CD4-positive, alpha-beta memory T cell (primary cell): ENCODE measurements at regions not wholly inside any gene's neighbourhood (a gene's known extent, or its start where the extent isn't known, plus 50 kb on each side); places are given as distances from the start of the nearest gene placed in this dataset.
"Not testable (repeated sequence)": the region's sequence is repeated elsewhere in the genome, so short reads cannot be mapped to it uniquely, and the experiment has no call there.

Experiments
- CTCF ChIA-PET: fragments of 350-600 bp; sonication (Branson Sonifier 250); formaldehyde crosslinking; loops from one replicate; lab custom pipeline; 2021; ENCODE audit warnings: inconsistent platforms; ENCODE audit not compliant: partially characterized antibody; lab: Charles Lee
- POLR2A ChIA-PET: fragments of 350-600 bp; sonication (Branson Sonifier 250); formaldehyde crosslinking; loops from one replicate; lab custom pipeline; 2021; ENCODE audit not compliant: partially characterized antibody; lab: Charles Lee
- DNase-seq, 5 donors: peaks; one replicate each; pipeline versions ENCODE4 v3.0.0 to v3.0.0-alpha.2; 2020 to 2022; ENCODE audit warnings: mixed read lengths in 1 of 5
- H3K27ac ChIP-seq: one replicate; pipeline ENCODE4 v1.7.0; 2013; ENCODE audit warnings: low read depth, low read length
- H3K27me3 ChIP-seq: 2 replicates; pipeline ENCODE4 v1.7.0; 2013; ENCODE audit warnings: mild to moderate bottlenecking, low read length, moderate library complexity; ENCODE audit not compliant: insufficient read depth
- H3K36me3 ChIP-seq: 2 replicates; pipeline ENCODE4 v1.7.0; 2013; ENCODE audit warnings: mild to moderate bottlenecking, low read length, moderate library complexity; ENCODE audit not compliant: insufficient read depth
- H3K4me1 ChIP-seq: 2 replicates; pipeline ENCODE4 v1.7.0; 2013; ENCODE audit warnings: mild to moderate bottlenecking, low read length, moderate library complexity; ENCODE audit not compliant: insufficient read depth
- H3K4me3 ChIP-seq, 2 donors: one replicate each; pipeline ENCODE4 v1.7.0; 2013; ENCODE audit warnings: low read length in 2 of 2, mild to moderate bottlenecking in 1 of 2
- H3K9me3 ChIP-seq, 2 donors: one replicate each; pipeline ENCODE4 v1.7.0; 2013; ENCODE audit warnings: low read length in 2 of 2, control low read depth in 1 of 2; ENCODE audit not compliant: control insufficient read depth in 1 of 2
- H3K27ac Mint-ChIP-seq, 7 donors: one replicate each; pipeline ENCODE4 v1.8.0; 2020 to 2021; ENCODE audit warnings: mixed read lengths in 7 of 7, mild to moderate bottlenecking in 6 of 7, inconsistent platforms in 3 of 7, moderate library complexity in 3 of 7
- H3K27me3 Mint-ChIP-seq, 2 donors: one replicate each; pipeline ENCODE4 v1.8.0; 2020 to 2021; ENCODE audit warnings: mixed read lengths in 2 of 2
- H3K36me3 Mint-ChIP-seq, 2 donors: one replicate each; pipeline ENCODE4 v1.8.0; 2020 to 2021; ENCODE audit warnings: mixed read lengths in 2 of 2, inconsistent platforms in 1 of 2, mild to moderate bottlenecking in 1 of 2
- H3K4me1 Mint-ChIP-seq, 4 donors: one replicate each; pipeline ENCODE4 v1.8.0; 2020 to 2021; ENCODE audit warnings: mixed read lengths in 4 of 4, mild to moderate bottlenecking in 1 of 4
- H3K4me3 Mint-ChIP-seq, 8 donors: one replicate each; pipeline ENCODE4 v1.8.0; 2020 to 2021; ENCODE audit warnings: mixed read lengths in 8 of 8, mild to moderate bottlenecking in 7 of 8, moderate library complexity in 6 of 8, inconsistent platforms in 3 of 8
- H3K9me3 Mint-ChIP-seq, 8 donors: one replicate each; pipeline ENCODE4 v1.8.0; 2020 to 2021; ENCODE audit warnings: mixed read lengths in 8 of 8, mild to moderate bottlenecking in 5 of 8, inconsistent platforms in 3 of 8, moderate library complexity in 1 of 8
- intact Hi-C: fragments of 100-400 bp; cut with micrococcal nuclease; formaldehyde crosslinking; loops from one replicate; pipeline ENCODE4 v1.15.1; 2023

- Histone ChIP-seq H3K27ac (no peak overlapping the region), H3K36me3 (no peaks in the 10 kb centered on the region), H3K9me3 (no peaks in the 10 kb centered on the region), H3K4me3 (no peak overlapping the region), H3K27me3 (no peaks in the 10 kb centered on the region), H3K4me1 (no peaks in the 10 kb centered on the region)
- Mint-ChIP-seq H3K9me3 (peaks cover 0 to 3% (median 0%) of the 10 kb centered on the region in 8 donors), H3K27me3 (peaks cover 2% of the 10 kb centered on the region in 2 donors), H3K4me3 (no peak overlapping the region), H3K4me1 (no peaks in the 10 kb centered on the region), H3K27ac (no peak overlapping the region), H3K36me3 (no peaks in the 10 kb centered on the region)
- no peak for DNase-seq
- POLR2A ChIA-PET, result no interaction called here
- intact Hi-C loops, result no loop called here
- CTCF ChIA-PET, result interaction anchor here (2.7 kb wide), 1 partner anchor 10 kb away, joined by 14 read pairs; no protein-coding TSS in a partner anchor
Measured at GRCh38 chr2:215260097-215260677, 51.7 kb upstream of the ATIC start.

DNA sequence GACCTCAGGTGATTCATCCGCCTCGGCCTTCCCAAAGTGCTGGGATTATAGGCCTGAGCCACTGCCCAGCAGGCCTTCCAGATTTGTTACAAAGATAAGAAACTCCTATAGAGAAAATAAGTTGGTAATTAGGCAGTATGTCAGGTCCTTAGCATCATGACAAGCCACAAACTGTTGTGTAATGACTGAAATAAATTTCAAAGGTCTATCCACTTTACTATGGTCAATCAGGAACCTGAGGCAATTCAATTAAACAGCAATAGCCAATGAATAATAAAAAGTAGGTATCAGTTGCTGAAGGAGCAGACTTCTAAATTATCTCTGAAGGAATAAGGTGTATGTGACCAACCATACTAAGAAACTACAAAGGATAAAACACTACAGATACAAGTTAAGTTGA, 62.4 kb upstream of the ATIC start:
- Histone ChIP-seq H3K4me3 (no peak overlapping the region), H3K27me3 (no peaks in the 10 kb centered on the region), H3K36me3 (no peaks in the 10 kb centered on the region), H3K27ac (no peak overlapping the region), H3K9me3 (no peaks in the 10 kb centered on the region), H3K4me1 (no peaks in the 10 kb centered on the region)
- H3K27me3 Mint-ChIP-seq, result peaks cover 4 to 9% of the 10 kb centered on the region in 2 donors
- intact Hi-C loops, result no loop called here
- H3K36me3 Mint-ChIP-seq, result no peaks in the 10 kb centered on the region
- H3K4me1 Mint-ChIP-seq, result no peaks in the 10 kb centered on the region
- ChIA-PET POLR2A (no interaction called here), CTCF (no interaction called here)
- H3K27ac Mint-ChIP-seq, result no peak overlapping the region
- no peaks in the 10 kb centered on the region for H3K9me3 Mint-ChIP-seq
- DNase-seq, result no peak
- no peak overlapping the region for H3K4me3 Mint-ChIP-seq

- POLR2A ChIA-PET, H3K4me1 ChIP-seq, H3K27ac Mint-ChIP-seq, H3K9me3 Mint-ChIP-seq, H3K27me3 ChIP-seq, DNase-seq, intact Hi-C loops, H3K36me3 Mint-ChIP-seq, H3K4me1 Mint-ChIP-seq, H3K27me3 Mint-ChIP-seq, H3K4me3 ChIP-seq, CTCF ChIA-PET, H3K4me3 Mint-ChIP-seq, H3K27ac ChIP-seq, H3K36me3 ChIP-seq, H3K9me3 ChIP-seq: not testable (repeated sequence)
Measured at GRCh38 chr2:215245919-215246318, 65.9 kb upstream of the ATIC start.

DNA sequence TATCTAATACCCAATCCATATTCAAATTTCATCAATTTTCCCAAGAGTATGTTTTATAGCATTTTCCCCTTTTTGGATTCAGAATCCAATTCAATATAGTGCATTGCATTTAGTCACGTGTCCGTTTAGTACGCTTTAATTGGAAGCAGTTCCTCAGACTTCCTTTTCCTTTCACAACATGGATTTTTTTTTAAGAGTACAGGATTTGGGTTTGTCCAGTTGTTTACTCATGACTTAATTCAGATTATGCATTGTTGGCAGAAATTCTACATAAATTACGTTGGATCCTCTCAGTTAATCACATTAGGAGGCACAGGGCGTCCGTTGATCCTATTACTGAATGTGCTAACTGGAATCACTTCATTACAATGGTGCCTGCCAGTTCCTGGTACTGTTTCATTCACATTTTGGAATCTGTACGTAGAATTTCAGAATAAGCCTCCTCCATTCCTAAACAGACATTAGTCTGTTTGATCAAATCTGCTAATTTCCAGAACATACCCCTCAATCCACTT, 70.0 kb upstream of the ATIC start:
- Mint-ChIP-seq H3K4me3 (no peak overlapping the region), H3K27ac (no peak overlapping the region), H3K9me3 (no peaks in the 10 kb centered on the region), H3K27me3 (peaks cover 3 to 4% of the 10 kb centered on the region in 2 donors), H3K36me3 (no peaks in the 10 kb centered on the region), H3K4me1 (no peaks in the 10 kb centered on the region)
- H3K4me3 ChIP-seq, result no peak overlapping the region
- no peaks in the 10 kb centered on the region for H3K4me1 ChIP-seq
- H3K9me3 ChIP-seq, result no peaks in the 10 kb centered on the region
- no peaks in the 10 kb centered on the region for H3K36me3 ChIP-seq
- CTCF ChIA-PET, result interaction anchor here (0.7 kb wide), 1 partner anchor 28 kb away, joined by 3 read pairs; no protein-coding TSS in a partner anchor
- no peaks in the 10 kb centered on the region for H3K27me3 ChIP-seq
- POLR2A ChIA-PET, result no interaction called here
- DNase-seq, result no peak
- no peak overlapping the region for H3K27ac ChIP-seq
- intact Hi-C loops, result no loop called here

DNA sequence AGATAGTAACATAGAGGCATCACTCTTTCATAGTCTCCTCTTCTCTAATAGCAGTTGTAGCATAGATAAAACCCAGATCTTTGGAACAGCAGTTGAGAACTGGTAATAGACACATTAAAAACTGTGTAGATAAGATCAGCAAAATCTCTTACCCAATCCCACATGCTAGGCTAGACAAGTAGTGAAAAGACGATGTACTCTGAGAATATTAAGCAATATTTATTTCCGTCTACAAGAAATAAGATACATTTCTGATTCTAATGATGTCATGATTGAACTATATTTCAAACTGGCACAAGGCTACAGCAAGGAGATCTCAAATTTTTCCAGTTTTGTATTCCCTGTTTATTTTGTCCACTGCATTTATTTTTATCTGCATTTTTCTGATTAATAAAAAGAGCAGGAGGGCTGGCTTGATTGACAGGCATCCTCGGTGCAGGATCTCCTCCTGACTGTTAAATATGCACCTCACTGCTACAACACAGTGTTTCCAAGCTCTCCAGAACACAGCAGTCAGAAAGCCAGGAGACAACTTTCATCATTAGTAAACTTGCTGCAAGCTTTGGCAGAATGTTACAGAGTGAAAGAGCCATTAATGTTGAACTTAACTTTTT, 73.3 kb upstream of the ATIC start:
- POLR2A ChIA-PET, result no interaction called here
- H3K27ac Mint-ChIP-seq, result no peak overlapping the region
- intact Hi-C loops, result no loop called here

GRCh38 chr2:215236131-215236530, 75.7 kb upstream of the ATIC start:
- no peaks in the 10 kb centered on the region for H3K27me3 ChIP-seq
- intact Hi-C loops, result no loop called here
- DNase-seq, result no peak
- H3K4me1 ChIP-seq, result no peaks in the 10 kb centered on the region
- no peak overlapping the region for H3K4me3 Mint-ChIP-seq
- ChIA-PET POLR2A (no interaction called here), CTCF (no interaction called here)
- no peaks in the 10 kb centered on the region for H3K4me1 Mint-ChIP-seq
- H3K9me3 ChIP-seq, result no peaks in the 10 kb centered on the region
- no peak overlapping the region for H3K4me3 ChIP-seq
- H3K36me3 ChIP-seq, result no peaks in the 10 kb centered on the region
- no peaks in the 10 kb centered on the region for H3K36me3 Mint-ChIP-seq
- H3K27ac Mint-ChIP-seq, result no peak overlapping the region
- H3K9me3 Mint-ChIP-seq, result no peaks in the 10 kb centered on the region
- H3K27ac ChIP-seq, result no peak overlapping the region
- peaks cover 1 to 5% of the 10 kb centered on the region in 2 donors for H3K27me3 Mint-ChIP-seq

More for the DNA sequence above, 73.3 kb upstream of the ATIC start:
- peaks cover 3 to 5% of the 10 kb centered on the region in 2 donors for H3K27me3 Mint-ChIP-seq
- no peaks in the 10 kb centered on the region for H3K36me3 Mint-ChIP-seq
- no peaks in the 10 kb centered on the region for H3K36me3 ChIP-seq
- no peaks in the 10 kb centered on the region for H3K27me3 ChIP-seq
- no peaks in the 10 kb centered on the region for H3K4me1 Mint-ChIP-seq
- no peaks in the 10 kb centered on the region for H3K9me3 ChIP-seq
- no peak overlapping the region for H3K4me3 Mint-ChIP-seq
- no peaks in the 10 kb centered on the region for H3K4me1 ChIP-seq
- H3K9me3 Mint-ChIP-seq, result no peaks in the 10 kb centered on the region
- no peak for DNase-seq
- no peak overlapping the region for H3K27ac ChIP-seq
- CTCF ChIA-PET, result no interaction called here
- no peak overlapping the region for H3K4me3 ChIP-seq

DNA sequence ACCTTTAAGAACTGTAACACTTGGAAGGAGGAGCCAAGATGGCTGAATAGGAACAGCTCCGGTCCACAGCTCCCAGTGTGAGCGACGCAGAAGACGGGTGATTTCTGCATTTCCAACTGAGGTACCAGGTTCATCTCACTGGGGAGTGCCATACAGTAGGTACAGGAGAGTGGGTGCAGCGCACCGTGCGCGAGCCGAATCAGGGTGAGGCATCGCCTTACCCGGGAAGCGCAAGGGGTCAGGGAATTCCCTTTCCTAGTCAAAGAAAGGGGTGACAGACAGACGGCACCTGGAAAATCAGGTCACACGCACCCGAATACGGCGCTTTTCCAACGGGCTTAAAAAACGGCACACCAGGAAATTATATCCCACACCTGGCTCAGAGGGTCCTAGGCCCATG, 81.8 kb upstream of the ABCA12 start:
- H3K4me3 ChIP-seq, H3K36me3 Mint-ChIP-seq, H3K36me3 ChIP-seq, H3K4me1 Mint-ChIP-seq, DNase-seq, H3K27ac Mint-ChIP-seq, H3K27ac ChIP-seq, H3K4me1 ChIP-seq, H3K9me3 ChIP-seq, intact Hi-C loops, POLR2A ChIA-PET, H3K27me3 ChIP-seq, H3K9me3 Mint-ChIP-seq, H3K27me3 Mint-ChIP-seq, H3K4me3 Mint-ChIP-seq, CTCF ChIA-PET: not testable (repeated sequence)
